SK-N-SH (cell line): ENCODE measurements at regions not wholly inside any gene's neighbourhood (a gene's known extent, or its start where the extent isn't known, plus 50 kb on each side); places are given as distances from the start of the nearest gene placed in this dataset.

Experiments
- CTCF ChIP-seq: fragments of 200-600 bp; sonication (generic); IDR thresholded peaks from 2 replicates; pipeline ENCODE4 v1.6.1; 2017; ENCODE audit warnings: antibody characterized with exemption, mild to moderate bottlenecking, moderate library complexity
- NFIC ChIP-seq: IDR thresholded peaks from 2 replicates; pipeline ENCODE4 v1.4.0; 2012; ENCODE audit warnings: borderline replicate concordance

- TF ChIP-seq NFIC (no peak), CTCF (no peak)
These were observed 62.8 kb upstream of the DPH5 start for GRCh38 chr1:101088431-101088830.
